ENCODE measurements at regions not wholly inside any gene's neighbourhood (a gene's known extent, or its start where the extent isn't known, plus 50 kb on each side); places are given as distances from the start of the nearest gene placed in this dataset.

DNA sequence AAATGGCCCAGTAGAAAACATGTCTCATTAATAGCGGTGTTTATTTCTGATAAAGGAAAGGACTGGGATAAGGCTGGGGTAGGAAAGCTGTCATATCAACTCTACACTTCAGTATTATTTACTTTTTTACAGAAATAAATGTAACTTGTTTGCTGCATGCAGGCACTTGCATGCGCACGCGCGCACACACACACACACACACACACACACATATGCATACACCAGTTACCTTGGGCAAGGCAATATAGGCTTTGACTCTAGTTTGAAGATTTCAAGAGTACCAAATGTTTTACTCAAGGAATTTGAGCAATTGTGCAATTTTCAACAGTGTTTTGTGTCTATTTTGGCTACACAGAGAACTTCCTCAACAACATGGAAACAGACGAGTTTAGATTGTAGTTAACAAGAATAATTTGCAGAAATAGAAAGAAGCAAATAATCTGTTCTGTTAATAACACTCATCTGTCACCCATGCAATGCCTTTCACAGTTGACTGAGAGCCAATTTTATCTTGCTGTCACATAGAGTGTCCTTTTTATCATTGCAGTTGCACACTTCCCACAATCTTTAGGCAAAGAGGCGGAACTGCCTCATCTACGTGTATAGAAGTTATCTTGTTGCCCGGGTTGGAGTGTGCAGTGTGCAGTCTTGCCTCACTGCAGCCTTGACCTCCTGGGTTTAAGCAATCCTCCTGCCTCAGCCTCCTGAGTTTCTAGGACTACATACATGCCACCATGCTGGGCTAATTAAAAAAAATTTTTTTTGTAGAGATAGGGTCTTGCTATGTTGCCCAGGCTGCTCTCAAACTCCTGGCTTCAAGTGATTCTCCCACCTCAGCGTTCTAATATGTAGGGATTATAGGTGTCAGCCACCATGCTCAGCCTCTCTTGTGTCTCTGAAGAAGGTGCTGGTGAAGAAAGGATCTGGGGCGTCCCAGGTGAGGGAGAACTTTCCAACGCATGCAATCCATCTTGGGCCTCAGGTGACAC is 64.6 kb upstream of the GPCPD1 start:
- TF ChIP-seq CTCF (optimal IDR thresholded peaks at IDR 0.05 in 1 of 3, IDR thresholded peaks at IDR 0.05 in 1 of 3, conservative IDR thresholded peaks at IDR 0.05 in 1 of 3; ENCODE audit: extremely low read depth in 1 of 3, insufficient read depth in 2 of 3, low read length in 3 of 3) = no peak
- TF ChIP-seq EZH2 (IDR thresholded peaks at IDR 0.05; ENCODE audit: low read length) = no peak
